CD14-positive monocyte (primary cell): ENCODE measurements at regions not wholly inside any gene's neighbourhood (a gene's known extent, or its start where the extent isn't known, plus 50 kb on each side); places are given as distances from the start of the nearest gene placed in this dataset.

Source experiments
- DNase-seq, 3 donors: peaks; one replicate each; pipeline ENCODE4 v3.0.0-alpha.2; 2011 to 2022
- H2AFZ ChIP-seq: 2 replicates; pipeline ENCODE4 v1.6.0; 2012; ENCODE audit warnings: mild to moderate bottlenecking, low read depth, low read length, inconsistent platforms; ENCODE audit not compliant: insufficient read depth, poor library complexity, severe bottlenecking
- H3K27ac ChIP-seq, 2 donors: 1 replicate in 1 of 2; 2 replicates in 1 of 2; pipeline ENCODE4 v1.5.1; 2012 to 2013; ENCODE audit warnings: low read length in 2 of 2, control low read depth in 1 of 2, inconsistent platforms in 1 of 2, low read depth in 1 of 2, mild to moderate bottlenecking in 1 of 2
- H3K27me3 ChIP-seq, 2 donors: one replicate each; pipeline versions ENCODE4 v1.6.0 to v1.6.1; 2011 to 2013; ENCODE audit warnings: low read length in 2 of 2; ENCODE audit not compliant: control insufficient read depth in 2 of 2, insufficient read depth in 2 of 2
- H3K36me3 ChIP-seq, 2 donors: replicated peaks in 1 of 2; 1 replicate in 1 of 2; 2 replicates in 1 of 2; pipeline versions ENCODE4 v1.5.1 to v1.6.1; 2012 to 2013; ENCODE audit warnings: low read length in 2 of 2, control low read depth in 1 of 2, inconsistent platforms in 1 of 2, mild to moderate bottlenecking in 1 of 2; ENCODE audit not compliant: insufficient read depth in 2 of 2, control insufficient read depth in 1 of 2
- H3K4me1 ChIP-seq, 2 donors: 1 replicate in 1 of 2; 2 replicates in 1 of 2; pipeline versions ENCODE4 v1.5.1 to v1.6.1; 2012 to 2013; ENCODE audit warnings: low read length in 2 of 2, control low read depth in 1 of 2, inconsistent platforms in 1 of 2, mild to moderate bottlenecking in 1 of 2, moderate library complexity in 1 of 2; ENCODE audit not compliant: insufficient read depth in 2 of 2, control insufficient read depth in 1 of 2
- H3K4me2 ChIP-seq: replicated peaks from 2 replicates; pipeline ENCODE3; 2012; ENCODE audit warnings: low read length, moderate library complexity, mild to moderate bottlenecking; ENCODE audit not compliant: poor library complexity, severe bottlenecking; ENCODE audit errors: extremely low read depth
- H3K4me3 ChIP-seq, 3 experiments: fragments of 200-600 bp in 1 of 3; sonication (generic) in 1 of 3; replicated peaks in 1 of 3; 1 replicate in 2 of 3; 2 replicates in 1 of 3; pipeline ENCODE4 v1.5.1; 2011 to 2013; ENCODE audit warnings: low read length in 3 of 3, mild to moderate bottlenecking in 3 of 3, control low read depth in 2 of 3, low read depth in 2 of 3, inconsistent platforms in 1 of 3, moderate library complexity in 1 of 3
- H3K79me2 ChIP-seq: 2 replicates; pipeline ENCODE4 v1.6.0; 2012; ENCODE audit warnings: mild to moderate bottlenecking, control low read depth, inconsistent platforms, low read length, moderate library complexity; ENCODE audit not compliant: insufficient read depth
- H3K9ac ChIP-seq: 2 replicates; pipeline ENCODE4 v1.6.0; 2017; ENCODE audit warnings: low read length, mild to moderate bottlenecking; ENCODE audit not compliant: insufficient read depth, poor library complexity, severe bottlenecking
- H3K9me3 ChIP-seq, 2 donors: replicated peaks in 1 of 2; 1 replicate in 1 of 2; 2 replicates in 1 of 2; pipeline versions ENCODE4 v1.5.1 to v1.6.1; 2012 to 2013; ENCODE audit warnings: low read length in 2 of 2, control low read depth in 1 of 2; ENCODE audit not compliant: control insufficient read depth in 1 of 2, insufficient read depth in 1 of 2
- H4K20me1 ChIP-seq: 2 replicates; pipeline ENCODE4 v1.6.0; 2012; ENCODE audit warnings: mild to moderate bottlenecking, low read length, control low read depth, moderate library complexity; ENCODE audit not compliant: insufficient read depth
- H3K27ac Mint-ChIP-seq, 7 donors: one replicate each; pipeline ENCODE4 v1.8.0; 2020; ENCODE audit warnings: mild to moderate bottlenecking in 7 of 7, mixed read lengths in 7 of 7, moderate library complexity in 6 of 7, inconsistent platforms in 2 of 7
- H3K27me3 Mint-ChIP-seq, 3 donors: one replicate each; pipeline ENCODE4 v1.8.0; 2021 to 2022; ENCODE audit warnings: low read depth in 3 of 3, mild to moderate bottlenecking in 3 of 3, mixed read lengths in 3 of 3, moderate library complexity in 3 of 3, inconsistent platforms in 1 of 3
- H3K36me3 Mint-ChIP-seq, 2 donors: one replicate each; pipeline ENCODE4 v1.8.0; 2020; ENCODE audit warnings: mixed read lengths in 2 of 2, inconsistent platforms in 1 of 2, mild to moderate bottlenecking in 1 of 2
- H3K4me1 Mint-ChIP-seq: one replicate; pipeline ENCODE4 v1.8.0; 2020; ENCODE audit warnings: mild to moderate bottlenecking, mixed read lengths
- H3K4me3 Mint-ChIP-seq, 2 donors: one replicate each; pipeline ENCODE4 v1.8.0; 2020; ENCODE audit warnings: mild to moderate bottlenecking in 2 of 2, mixed read lengths in 2 of 2, moderate library complexity in 1 of 2
- H3K9me3 Mint-ChIP-seq, 7 donors: one replicate each; pipeline ENCODE4 v1.8.0; 2020 to 2022; ENCODE audit warnings: mixed read lengths in 7 of 7, mild to moderate bottlenecking in 6 of 7, moderate library complexity in 6 of 7, inconsistent platforms in 2 of 7
- CTCF ChIP-seq: fragments of 200-600 bp; IDR thresholded peaks from one replicate; pipeline ENCODE4 v1.8.0; 2022; ENCODE audit warnings: antibody characterized with exemption, mild to moderate bottlenecking
- WGBS: methylation state at CpG from one replicate; pipeline ENCODE4 v1.1.5; 2013; ENCODE audit warnings: missing lambda C conversion rate; ENCODE audit not compliant: insufficient coverage; 5-methylcytosine and 5-hydroxymethylcytosine counted together
- intact Hi-C, 2 donors: fragments of 100-400 bp; cut with micrococcal nuclease; formaldehyde crosslinking; loops; one replicate each; pipeline versions ENCODE4 v1.15.0 to v1.15.1; 2023

- Histone ChIP-seq H3K4me1 (no peaks in the 10 kb centered on the region), H3K27me3 (no peaks in the 10 kb centered on the region), H3K79me2 (no peaks in the 10 kb centered on the region), H3K9ac (no peak overlapping the region), H3K4me2 (no peak overlapping the region), H4K20me1 (no peaks in the 10 kb centered on the region), H2AFZ (no peak overlapping the region), H3K9me3 (peaks cover 5 to 8% of the 10 kb centered on the region in 2 donors), H3K4me3 (no peak overlapping the region), H3K36me3 (no peaks in the 10 kb centered on the region), H3K27ac (no peak overlapping the region)
- Mint-ChIP-seq H3K27ac (no peak overlapping the region), H3K36me3 (no peaks in the 10 kb centered on the region), H3K4me1 (no peaks in the 10 kb centered on the region), H3K9me3 (peaks cover 0 to 8% (median 2%) of the 10 kb centered on the region in 7 donors), H3K27me3 (no peaks in the 10 kb centered on the region), H3K4me3 (no peak overlapping the region)
- WGBS, result no CpG with 5 or more reads among the region's 1 CpG
- intact Hi-C loops, result no loop called here
- TF ChIP-seq CTCF, result no peak
- no peak for DNase-seq
These were observed 312.8 kb upstream of the PCDH20 start for GRCh38 chr13:61728471-61728870.

GRCh38 chr13:61727767-61728166 lies 312.1 kb upstream of the PCDH20 start:
- no peak overlapping the region for H3K27ac ChIP-seq
- TF ChIP-seq CTCF, result no peak
- H3K27ac Mint-ChIP-seq, result no peak overlapping the region
- no peak overlapping the region for H3K4me2 ChIP-seq
- H3K36me3 ChIP-seq, result no peaks in the 10 kb centered on the region
- H3K79me2 ChIP-seq, result no peaks in the 10 kb centered on the region
- no peaks in the 10 kb centered on the region for H3K36me3 Mint-ChIP-seq
- H3K9me3 ChIP-seq, result peaks cover 5 to 7% of the 10 kb centered on the region in 2 donors
- no peaks in the 10 kb centered on the region for H3K27me3 ChIP-seq
- H3K27me3 Mint-ChIP-seq, result no peaks in the 10 kb centered on the region
- WGBS, result 100% methylated on average over 1 of the region's 2 CpGs
- no peaks in the 10 kb centered on the region for H4K20me1 ChIP-seq
- no peaks in the 10 kb centered on the region for H3K4me1 ChIP-seq
- no peak overlapping the region for H3K4me3 ChIP-seq
- no peaks in the 10 kb centered on the region for H3K4me1 Mint-ChIP-seq
- H3K4me3 Mint-ChIP-seq, result no peak overlapping the region
- no peak overlapping the region for H3K9ac ChIP-seq
- no peak overlapping the region for H2AFZ ChIP-seq
- H3K9me3 Mint-ChIP-seq, result peaks cover 0 to 8% (median 2%) of the 10 kb centered on the region in 7 donors
- intact Hi-C loops, result no loop called here
- no peak for DNase-seq
